Body of pancreas (tissue), 4 donors: ENCODE measurements at regions not wholly inside any gene's neighbourhood (a gene's known extent, or its start where the extent isn't known, plus 50 kb on each side); places are given as distances from the start of the nearest gene placed in this dataset.

Experiments used
- ATAC-seq: fragments of 150-250 bp; one replicate; pipeline ENCODE4 v1.9.1; 2016
- DNase-seq, 4 donors: peaks; one replicate each; pipeline ENCODE4 v3.0.0-alpha.2; 2019
- H3K27ac ChIP-seq, 4 donors: fragments of 200-600 bp; sonication (generic); 1 replicate in 3 of 4; 2 replicates in 1 of 4; pipeline versions ENCODE4 v1.5.1 to v1.6.1; 2016 to 2019; ENCODE audit warnings: mild to moderate bottlenecking in 1 of 4, mixed read lengths in 1 of 4, moderate library complexity in 1 of 4
- H3K27me3 ChIP-seq, 2 donors: fragments of 200-600 bp; sonication (generic); one replicate each; pipeline ENCODE4 v1.6.0; 2016; ENCODE audit warnings: mild to moderate bottlenecking in 1 of 2
- H3K36me3 ChIP-seq, 2 donors: fragments of 200-600 bp; sonication (generic); replicated peaks in 1 of 2; 2 replicates each; pipeline ENCODE4 v1.5.1; 2016; ENCODE audit warnings: low read depth in 2 of 2; ENCODE audit not compliant: insufficient read depth in 1 of 2
- H3K4me1 ChIP-seq: fragments of 200-600 bp; sonication (generic); one replicate; pipeline ENCODE4 v1.6.0; 2016
- H3K4me3 ChIP-seq, 2 donors: fragments of 200-600 bp; sonication (generic); 1 replicate in 1 of 2; 2 replicates in 1 of 2; pipeline ENCODE4 v1.5.1; 2016 to 2019
- H3K9me3 ChIP-seq, 3 donors: fragments of 200-600 bp; sonication (generic); 1 replicate in 2 of 3; 2 replicates in 1 of 3; pipeline ENCODE4 v1.5.1; 2016
- CTCF ChIP-seq, 7 experiments: fragments of 450-650 bp in 4 of 7; fragments of 200-600 bp in 3 of 7; sonication (generic) in 3 of 7; IDR thresholded peaks; one replicate each; pipeline ENCODE4 v1.5.1; 2016 to 2019; ENCODE audit warnings: antibody characterized with exemption in 7 of 7
- POLR2A ChIP-seq, 3 donors: fragments of 450-650 bp; IDR thresholded peaks; one replicate each; pipeline ENCODE4 v1.6.1; 2016; ENCODE audit warnings: antibody characterized with exemption in 3 of 3, mild to moderate bottlenecking in 2 of 3
- WGBS, 2 donors: methylation state at CpG; one replicate each; pipeline ENCODE4 v1.1.5; 2017; 5-methylcytosine and 5-hydroxymethylcytosine counted together
- intact Hi-C: fragments of 100-400 bp; cut with DNase I; formaldehyde crosslinking; loops from one replicate; pipeline ENCODE4 v1.15.1; 2023

GRCh38 chr3:176661432-176661964 lies 535.8 kb downstream of the TBL1XR1 start:
- intact Hi-C loops = no loop called here
- no peak overlapping the region for H3K4me3 ChIP-seq
- 38 to 49% methylated on average over 2 of the region's 2 CpGs for WGBS, 2 donors
- H3K27ac ChIP-seq = no peak overlapping the region
- DNase-seq (no peak), ATAC-seq (no peak)
- H3K36me3 ChIP-seq = no peaks in the 10 kb centered on the region
- no peaks in the 10 kb centered on the region for H3K27me3 ChIP-seq
- no peaks in the 10 kb centered on the region for H3K9me3 ChIP-seq
- no peak for TF ChIP-seq POLR2A (IDR thresholded peaks at IDR 0.05)
- TF ChIP-seq CTCF (IDR thresholded peaks at IDR 0.05) = no peak
- H3K4me1 ChIP-seq = no peaks in the 10 kb centered on the region

GRCh38 chr3:176655404-176656094 lies 541.7 kb downstream of the TBL1XR1 start:
- TF ChIP-seq CTCF (IDR thresholded peaks at IDR 0.05) (no peak), POLR2A (IDR thresholded peaks at IDR 0.05) (no peak)
- Histone ChIP-seq H3K9me3 (no peaks in the 10 kb centered on the region), H3K27me3 (no peaks in the 10 kb centered on the region), H3K4me3 (no peak overlapping the region), H3K27ac (no peak overlapping the region), H3K4me1 (no peaks in the 10 kb centered on the region), H3K36me3 (no peaks in the 10 kb centered on the region)
- ATAC-seq (no peak), DNase-seq (no peak)
- 77 to 84% methylated on average over 5 of the region's 5 CpGs for WGBS, 2 donors
- intact Hi-C loops = no loop called here

GRCh38 chr3:176651622-176652021 lies 545.7 kb downstream of the TBL1XR1 start:
- no peaks in the 10 kb centered on the region for H3K36me3 ChIP-seq
- ATAC-seq (no peak), DNase-seq (no peak)
- intact Hi-C loops = no loop called here
- no peak overlapping the region for H3K4me3 ChIP-seq
- no peak overlapping the region for H3K27ac ChIP-seq
- H3K9me3 ChIP-seq = no peaks in the 10 kb centered on the region
- H3K4me1 ChIP-seq = no peaks in the 10 kb centered on the region
- no peaks in the 10 kb centered on the region for H3K27me3 ChIP-seq
- 51 to 71% methylated on average over 3 of the region's 3 CpGs for WGBS, 2 donors
- TF ChIP-seq CTCF (IDR thresholded peaks at IDR 0.05) (no peak), POLR2A (IDR thresholded peaks at IDR 0.05) (no peak)

- H3K27me3 ChIP-seq = no peaks in the 10 kb centered on the region
- H3K36me3 ChIP-seq = no peaks in the 10 kb centered on the region
- H3K4me3 ChIP-seq = no peak overlapping the region
- H3K27ac ChIP-seq = no peak overlapping the region
- no peak for DNase-seq
- no peak for TF ChIP-seq POLR2A (IDR thresholded peaks at IDR 0.05)
- TF ChIP-seq CTCF (IDR thresholded peaks at IDR 0.05) = no peak
- no peak for ATAC-seq
- no peaks in the 10 kb centered on the region for H3K9me3 ChIP-seq
- H3K4me1 ChIP-seq = no peaks in the 10 kb centered on the region
- WGBS, 2 donors = 73 to 87% methylated on average over 2 of the region's 2 CpGs
- intact Hi-C loops = no loop called here
Observed at GRCh38 chr3:176650478-176650877, 546.8 kb downstream of the TBL1XR1 start.

GRCh38 chr3:176647987-176648386 lies 549.3 kb downstream of the TBL1XR1 start:
- no peaks in the 10 kb centered on the region for H3K36me3 ChIP-seq
- TF ChIP-seq CTCF (IDR thresholded peaks at IDR 0.05) = no peak
- TF ChIP-seq POLR2A (IDR thresholded peaks at IDR 0.05) = no peak
- ATAC-seq = no peak

More at GRCh38 chr3:176647987-176648386, 549.3 kb downstream of the TBL1XR1 start:
- intact Hi-C loops = no loop called here
- Histone ChIP-seq H3K27ac (no peak overlapping the region), H3K4me3 (no peak overlapping the region), H3K27me3 (no peaks in the 10 kb centered on the region), H3K9me3 (no peaks in the 10 kb centered on the region), H3K4me1 (no peaks in the 10 kb centered on the region)
- no peak for DNase-seq
